ENCODE measurements at regions not wholly inside any gene's neighbourhood (a gene's known extent, or its start where the extent isn't known, plus 50 kb on each side); places are given as distances from the start of the nearest gene placed in this dataset.
"Not testable (repeated sequence)": the region's sequence is repeated elsewhere in the genome, so short reads cannot be mapped to it uniquely, and the experiment has no call there.

DNA sequence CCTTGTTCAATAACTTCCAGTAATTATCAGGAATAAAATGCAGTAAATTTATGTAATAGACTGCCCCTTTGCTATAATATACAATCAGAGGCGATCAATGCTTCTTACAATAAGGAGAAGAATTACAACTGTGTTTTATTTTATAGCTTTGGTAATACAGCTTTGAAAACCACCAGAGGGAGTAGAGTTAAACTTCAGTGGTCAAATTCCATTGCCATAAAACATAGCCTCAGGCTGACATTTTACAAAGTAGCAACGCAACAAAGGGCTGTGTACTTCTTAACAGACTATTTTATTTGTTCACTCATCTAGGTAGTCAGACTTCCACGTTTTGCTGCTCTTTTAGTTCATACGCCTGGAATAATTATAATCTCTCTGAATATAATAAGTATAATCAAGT, 58.5 kb downstream of the TEX13C start:
- DNase-seq = no peak

DNA sequence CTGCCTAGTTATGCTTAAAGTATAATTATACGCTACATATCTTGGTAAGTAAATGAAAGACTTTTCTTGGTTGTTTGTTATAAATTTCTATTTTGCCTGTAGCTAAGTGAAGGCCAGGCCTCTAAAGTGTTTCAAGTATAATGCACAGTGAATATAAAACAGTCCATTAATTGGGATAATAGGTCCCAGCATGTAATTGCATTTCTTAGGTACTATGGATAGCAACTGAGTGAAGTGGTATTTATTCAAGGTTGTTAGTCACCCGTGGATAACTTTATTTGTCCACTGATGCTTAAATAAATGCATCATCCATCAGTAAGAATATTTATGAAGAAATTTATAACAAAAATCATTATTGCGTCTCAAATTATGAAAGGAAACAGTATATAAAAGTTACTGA, 59.1 kb downstream of the TEX13C start:
- DNase-seq = no peak

DNA sequence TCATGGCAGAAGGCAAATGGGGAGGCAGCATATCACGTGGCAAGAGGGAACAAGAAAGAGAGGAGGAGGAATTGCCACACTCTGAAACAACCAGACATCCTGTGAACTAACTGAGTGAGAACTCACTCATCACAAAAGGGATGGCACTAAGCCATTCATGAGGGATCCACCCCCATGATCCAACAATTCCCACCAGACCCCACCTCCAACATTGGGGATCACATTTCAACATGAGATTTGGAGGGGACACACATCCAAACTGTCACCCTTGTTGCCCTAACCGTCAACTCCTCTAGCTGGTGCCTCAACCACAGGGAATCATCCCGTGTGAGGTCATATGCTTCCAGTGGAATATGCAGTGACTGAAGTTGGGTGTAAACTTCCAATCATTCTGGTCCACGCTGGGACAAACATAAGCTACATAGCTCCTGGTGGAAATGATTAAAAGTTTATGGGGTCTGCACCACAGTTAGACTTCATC, 62.5 kb downstream of the TEX13C start:
- DNase-seq = no peak

DNA sequence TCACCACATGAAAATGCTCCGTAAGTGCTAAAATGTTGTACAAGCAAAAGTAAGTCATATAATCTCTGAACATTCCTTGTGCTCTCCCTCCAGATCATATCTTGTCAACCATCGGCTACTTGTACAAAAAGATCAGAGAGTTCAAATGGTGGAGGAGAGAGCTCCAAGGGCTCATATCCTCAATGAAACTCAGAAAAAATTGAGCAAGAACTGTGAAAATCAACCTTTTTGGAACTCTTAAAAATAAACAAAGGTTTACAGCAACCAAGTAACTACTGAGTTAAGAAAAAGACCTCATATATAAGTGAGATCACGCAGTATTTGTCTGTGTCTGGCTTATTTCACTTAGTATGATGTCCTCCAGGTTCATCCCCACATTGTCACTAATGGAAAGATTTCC, 63.2 kb downstream of the TEX13C start:
- DNase-seq = no peak

DNA sequence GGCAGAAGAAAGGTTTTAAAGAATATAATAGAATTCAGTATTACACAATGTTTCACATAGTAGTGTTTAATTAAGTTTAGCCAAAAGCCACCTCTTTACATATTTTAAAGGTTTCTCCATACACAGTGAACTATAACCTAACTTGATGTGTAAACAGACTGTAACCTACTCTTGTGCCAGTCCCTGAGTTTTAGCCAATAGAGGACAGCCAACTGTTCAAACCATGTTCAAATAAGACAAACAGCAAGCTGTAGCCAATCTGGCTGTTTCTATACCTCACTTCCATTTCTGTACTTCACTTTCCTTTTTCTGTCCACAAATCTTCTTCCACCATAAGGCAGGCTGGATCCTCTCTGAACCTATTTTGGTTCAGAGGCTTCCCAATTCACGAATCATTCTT, 65.2 kb downstream of the TEX13C start:
- no peak for DNase-seq

DNA sequence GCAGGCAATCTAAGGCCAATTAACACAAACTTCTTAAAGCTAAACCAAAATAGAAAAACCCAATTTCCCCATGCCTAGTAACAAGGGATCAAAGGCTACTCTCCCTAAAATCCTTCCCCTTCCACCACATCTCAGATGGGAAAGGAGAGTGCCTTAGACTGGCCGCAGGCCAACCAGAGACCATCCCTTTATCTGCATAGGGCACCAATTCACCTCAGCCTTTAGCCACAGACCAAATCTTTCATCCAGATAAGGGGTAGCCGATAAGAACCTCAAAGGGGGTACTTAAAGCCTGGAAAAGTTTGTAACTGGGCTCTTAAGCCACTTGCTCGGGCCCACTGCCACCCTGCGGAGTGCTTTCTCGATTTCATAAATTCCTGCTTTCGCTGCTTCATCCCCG, 68.3 kb downstream of the TEX13C start:
- no peak for DNase-seq

DNA sequence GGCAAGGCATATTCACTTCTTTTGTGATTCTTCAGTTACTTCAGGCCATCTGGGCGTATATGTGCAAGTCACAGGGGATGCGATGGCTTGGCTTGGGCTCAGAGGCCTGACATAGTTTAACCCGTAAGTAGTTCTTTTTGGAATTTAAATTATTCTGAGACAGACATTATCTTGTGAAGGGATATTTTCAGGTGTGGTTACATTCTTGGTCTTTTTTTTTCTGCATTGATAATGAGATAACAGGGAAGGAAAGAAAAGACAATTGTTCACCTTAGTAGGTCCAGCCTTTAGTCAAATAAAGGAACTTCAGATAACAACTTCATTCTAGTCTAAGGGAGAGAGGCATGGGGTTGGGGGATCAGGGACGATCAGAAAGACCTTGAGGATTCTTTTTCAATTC, 74.8 kb downstream of the TEX13C start:
- DNase-seq = no peak

DNA sequence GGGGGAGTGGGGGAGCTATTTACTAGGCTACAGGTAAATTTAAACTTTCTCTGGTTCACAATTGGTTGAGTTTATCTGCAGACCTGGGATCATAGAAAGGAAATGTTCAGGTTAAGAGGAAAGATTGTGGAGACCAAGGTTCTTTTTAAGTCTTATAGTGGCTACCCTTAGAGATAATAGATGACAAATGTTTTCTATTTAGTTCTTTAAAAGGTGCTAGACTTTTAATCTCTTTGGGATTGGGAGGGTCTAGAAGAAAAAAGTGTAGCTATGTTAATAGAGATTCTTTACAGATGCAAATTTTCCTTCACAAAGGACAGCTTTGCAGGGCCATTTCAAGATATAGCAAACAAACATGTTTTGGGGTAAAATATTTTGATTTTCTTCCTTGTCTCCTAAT, 76.0 kb downstream of the TEX13C start:
- no peak for DNase-seq

DNA sequence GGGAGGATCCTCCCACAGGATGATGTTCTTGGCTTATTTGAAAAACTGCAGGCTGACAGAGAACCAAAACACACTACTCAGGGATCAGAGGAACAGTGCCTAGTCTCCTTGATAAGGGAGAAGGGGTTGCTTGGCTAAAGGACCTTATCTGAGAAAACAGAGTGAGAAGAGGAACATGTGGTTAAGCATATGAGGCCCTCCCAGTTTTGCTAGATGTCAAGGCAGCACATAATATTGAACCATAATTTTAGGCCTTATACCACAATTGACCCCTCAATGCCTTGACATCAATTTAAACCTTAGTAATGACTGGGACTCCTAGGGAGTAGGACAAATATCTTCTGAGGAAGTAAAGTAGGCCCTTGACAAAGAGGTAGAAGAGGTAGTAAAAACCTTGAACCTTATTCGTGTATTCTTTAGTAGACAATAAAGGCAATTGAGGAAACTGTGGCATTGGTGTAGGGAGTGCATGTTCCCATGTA, 79.3 kb downstream of the TEX13C start:
- DNase-seq = no peak

DNA sequence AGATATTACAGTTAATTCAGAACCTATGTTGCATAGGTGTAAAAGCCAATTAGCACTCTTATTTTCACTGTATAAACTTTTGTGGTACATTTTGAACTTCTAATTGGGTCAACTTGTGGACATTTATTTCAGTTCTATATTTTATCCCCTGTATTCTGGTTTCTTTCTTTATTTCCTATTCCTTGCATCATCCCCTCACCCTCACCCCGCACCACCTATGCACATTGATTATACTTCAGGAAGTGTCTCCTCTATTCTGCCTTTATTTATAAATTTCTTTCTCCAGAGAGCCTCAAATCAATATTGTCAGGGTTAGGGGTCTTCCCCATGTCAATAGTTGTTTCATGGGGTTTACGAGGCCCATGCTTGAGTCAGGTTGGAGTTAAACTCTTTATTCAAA, 83.1 kb downstream of the TEX13C start:
- DNase-seq = no peak

DNA sequence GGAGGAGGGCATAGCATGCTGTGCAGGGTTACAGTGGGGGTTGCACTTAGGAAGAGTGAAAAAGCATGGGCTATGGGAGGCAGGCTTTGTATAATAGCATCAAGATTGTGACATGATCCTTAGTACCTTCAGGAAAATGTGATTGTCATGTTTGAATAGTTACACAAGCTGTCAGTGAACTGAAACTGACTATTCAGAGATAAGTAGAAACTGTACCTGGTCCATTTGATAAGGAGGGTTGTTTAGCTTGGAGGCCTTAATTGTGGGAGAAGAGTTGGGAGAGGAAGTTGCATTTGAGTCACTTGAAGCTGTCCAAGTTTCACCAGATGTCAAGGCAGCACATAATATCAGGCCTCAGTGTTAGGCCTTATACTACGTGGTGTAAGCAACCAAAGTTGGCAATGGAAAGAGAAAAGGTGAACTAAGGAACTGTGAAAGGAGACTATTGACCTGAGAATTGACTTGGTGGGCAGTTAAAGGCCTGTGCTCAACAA, 85.0 kb downstream of the TEX13C start:
- no peak for DNase-seq

DNA sequence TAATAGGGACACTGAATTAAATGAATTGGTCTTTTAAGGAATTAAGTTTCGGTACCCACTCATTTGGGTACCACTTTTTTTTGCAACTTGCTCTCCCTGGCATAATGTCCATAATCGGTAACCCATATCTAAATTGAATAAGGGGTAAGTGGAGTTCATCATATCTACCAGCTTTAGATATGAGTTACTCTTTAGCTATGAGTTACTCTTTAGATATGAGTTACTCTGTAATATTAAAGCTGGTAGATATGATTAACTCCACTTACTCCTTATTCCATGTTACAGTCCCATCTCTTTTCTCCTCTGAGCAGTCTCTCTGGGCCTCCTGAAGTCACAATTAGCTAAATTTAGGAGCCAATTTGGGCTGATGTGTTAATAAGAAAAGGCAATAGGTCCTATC, 85.7 kb downstream of the TEX13C start:
- DNase-seq = no peak

DNA sequence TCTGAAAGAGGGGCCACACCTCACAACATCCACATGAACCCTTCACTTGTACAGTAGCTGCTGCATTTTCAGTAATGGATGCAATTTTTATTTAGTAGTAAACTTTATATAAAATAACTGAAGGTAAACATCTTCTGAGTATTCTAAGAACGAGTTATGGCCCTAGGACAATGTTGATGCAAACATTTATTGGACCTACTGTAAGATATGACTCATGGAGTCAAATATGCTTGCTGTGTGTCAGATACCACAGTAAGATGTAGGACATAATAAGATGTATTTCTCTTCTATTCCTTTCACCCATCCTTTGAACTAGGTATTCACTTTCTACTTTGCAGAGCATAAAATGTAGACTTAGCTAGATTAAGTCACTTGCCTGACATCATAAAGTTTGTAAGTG, 87.6 kb downstream of the TEX13C start:
- no peak for DNase-seq

DNA sequence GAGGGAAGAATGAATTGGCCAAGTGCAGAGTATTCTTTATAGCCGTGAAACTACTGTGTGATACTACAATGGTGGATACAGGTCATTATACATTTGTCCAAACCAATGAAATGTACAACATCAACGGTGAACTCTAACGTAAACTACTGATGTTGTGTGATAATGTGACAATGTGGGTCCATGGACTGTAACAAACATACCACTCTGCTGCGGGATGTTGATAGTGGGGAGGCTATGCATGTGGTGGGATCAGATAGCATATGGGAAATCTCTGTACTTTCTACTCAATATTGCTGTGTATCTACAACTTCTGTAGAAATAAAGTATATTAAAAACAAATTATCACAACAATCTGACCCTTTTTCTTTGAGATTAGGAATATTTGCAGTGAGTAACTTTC, 101.1 kb downstream of the TEX13C start:
- DNase-seq = no peak

DNA sequence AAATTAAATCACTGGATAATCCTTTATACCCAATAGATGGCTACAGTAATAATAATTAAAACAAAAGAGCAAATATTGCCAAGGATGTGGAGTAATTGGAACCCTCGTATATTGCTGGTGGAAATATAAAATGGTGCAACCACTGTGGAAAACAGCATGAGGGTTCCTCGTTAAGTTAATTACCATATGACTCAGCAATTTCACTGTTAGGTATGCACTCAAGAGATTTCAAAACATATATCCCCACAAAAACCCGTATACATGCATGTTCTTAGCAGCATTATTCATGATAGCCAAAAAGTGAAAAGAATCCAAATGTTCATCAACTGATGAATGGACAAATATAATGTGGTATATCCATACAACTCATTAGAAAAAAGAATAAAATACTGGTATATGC, 103.3 kb downstream of the TEX13C start:
- DNase-seq = no peak

DNA sequence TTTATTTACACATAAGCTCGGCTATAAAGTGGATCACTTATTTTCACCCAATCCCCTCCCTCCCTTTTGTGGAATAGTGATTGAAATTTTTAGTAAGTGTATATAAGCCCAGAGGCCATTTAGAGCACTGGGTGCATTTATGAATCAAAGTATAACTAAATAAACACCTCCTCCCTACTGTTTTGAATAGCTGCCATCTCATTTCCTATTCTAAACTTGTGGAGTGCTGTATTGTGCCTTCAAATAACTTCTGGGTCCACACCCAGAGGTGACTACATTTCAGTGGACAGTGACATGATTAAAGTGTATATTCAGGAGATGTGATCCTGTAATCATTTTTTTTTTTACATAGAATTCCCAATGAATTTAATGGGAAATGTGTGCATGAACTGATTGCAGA, 104.9 kb downstream of the TEX13C start:
- no peak for DNase-seq

DNA sequence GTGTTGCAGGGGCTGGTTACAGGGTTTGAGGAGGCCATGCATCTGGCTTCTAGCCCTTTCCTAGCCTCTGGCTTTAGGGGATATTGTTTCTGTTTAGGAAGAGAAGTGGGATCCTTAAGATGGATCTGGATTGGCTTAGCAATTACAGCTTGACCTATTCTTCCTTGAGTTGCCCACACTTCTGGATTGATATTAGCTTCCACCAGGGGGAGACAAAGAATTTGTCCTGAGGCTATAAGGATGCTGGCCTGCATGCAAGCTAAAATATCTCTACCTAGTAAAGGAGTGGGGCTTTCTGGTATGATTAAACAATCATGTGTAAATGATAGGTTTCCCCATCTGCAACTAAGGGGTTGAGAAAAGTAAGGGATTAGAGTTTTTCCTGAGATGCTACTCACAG, 117.2 kb downstream of the TEX13C start:
- DNase-seq = no peak

DNA sequence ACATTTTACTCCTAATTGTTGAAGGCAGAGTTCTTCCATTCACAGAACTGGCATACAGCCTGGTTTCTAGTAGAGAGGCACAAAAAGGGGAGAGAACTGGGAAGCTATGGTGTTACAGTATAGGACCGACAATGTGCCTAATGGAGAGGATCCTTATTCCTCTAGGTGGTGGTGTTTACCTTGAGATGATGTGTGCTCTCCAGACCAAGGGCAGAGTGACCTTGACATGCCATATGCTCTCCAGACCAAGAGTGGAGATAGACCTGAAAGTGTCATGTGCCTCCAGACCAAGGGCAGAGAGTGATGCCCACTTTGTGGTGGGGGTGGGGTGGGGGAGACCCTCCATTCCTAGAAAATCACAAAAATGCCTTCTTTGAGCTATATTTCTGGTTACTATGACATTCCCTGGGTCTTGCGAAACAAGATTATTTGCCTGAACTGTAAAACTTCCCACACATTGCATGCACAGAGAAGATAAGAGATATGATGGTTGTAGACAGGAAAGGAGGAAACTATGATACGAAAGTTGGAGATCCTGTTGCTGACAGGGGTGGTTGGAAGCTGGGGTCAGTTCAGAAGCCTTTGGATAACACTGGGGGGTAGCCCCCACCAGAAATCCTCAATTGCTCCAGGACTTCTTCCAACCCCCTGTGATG, 119.7 kb downstream of the TEX13C start:
- no peak for DNase-seq

DNA sequence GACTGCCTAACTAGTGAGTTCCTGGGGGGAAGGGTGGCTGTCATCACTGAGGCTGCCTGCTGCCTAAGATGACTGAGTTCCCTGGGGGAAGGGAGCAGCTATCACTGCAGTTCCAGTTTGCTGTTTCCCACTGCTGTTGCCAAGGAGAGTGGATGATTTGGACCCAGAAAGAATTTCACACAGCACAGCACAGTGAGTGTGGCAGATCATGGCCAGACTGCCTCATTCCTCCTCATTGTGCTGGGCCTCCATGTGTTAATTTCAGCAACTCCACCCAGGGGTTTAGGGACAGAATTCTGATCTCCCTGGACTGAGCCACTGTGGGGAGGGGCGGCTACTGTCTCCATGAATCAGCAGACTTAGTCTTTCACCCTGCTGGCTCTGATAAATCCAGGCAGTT, 125.0 kb downstream of the TEX13C start:
- no peak for DNase-seq

DNA sequence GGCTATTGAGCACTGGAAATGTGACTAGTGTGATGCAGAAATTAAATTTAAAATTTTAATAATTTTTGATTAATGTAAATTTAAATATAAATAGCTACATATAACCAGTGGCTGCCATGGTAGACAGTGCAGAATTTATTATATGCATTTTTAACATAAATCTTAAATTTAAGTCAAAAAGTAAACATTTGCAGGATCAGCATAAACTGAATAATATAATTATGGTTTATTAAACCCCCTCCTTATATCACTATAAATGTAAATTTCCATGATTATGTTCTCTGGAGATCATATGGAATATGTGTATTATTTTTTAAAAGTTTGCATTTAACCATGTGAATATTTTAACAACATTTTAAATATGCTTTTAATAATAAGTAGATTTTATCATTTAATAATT, 155.8 kb downstream of the TEX13C start:
- DNase-seq = no peak

DNA sequence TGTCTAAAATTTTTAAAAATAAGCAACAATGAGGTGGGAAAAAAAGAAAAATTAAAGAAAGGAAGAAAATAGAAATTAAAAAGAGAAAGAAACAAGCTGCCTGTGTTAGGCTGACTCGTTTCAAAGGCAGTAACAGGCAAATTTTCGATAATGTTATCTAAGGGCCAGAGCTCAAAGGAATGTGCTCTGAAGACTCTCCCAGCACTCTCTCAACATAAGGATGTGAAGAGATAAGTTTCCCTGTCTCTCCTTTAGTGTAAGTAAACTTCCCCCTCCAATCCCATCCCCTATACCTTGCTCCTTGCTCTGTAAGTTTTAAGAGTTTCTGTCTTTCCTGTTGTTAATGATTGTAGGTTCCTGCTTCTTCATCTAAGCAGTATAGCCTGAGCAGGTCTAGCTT, 172.8 kb downstream of the TEX13C start:
- no peak for DNase-seq

DNA sequence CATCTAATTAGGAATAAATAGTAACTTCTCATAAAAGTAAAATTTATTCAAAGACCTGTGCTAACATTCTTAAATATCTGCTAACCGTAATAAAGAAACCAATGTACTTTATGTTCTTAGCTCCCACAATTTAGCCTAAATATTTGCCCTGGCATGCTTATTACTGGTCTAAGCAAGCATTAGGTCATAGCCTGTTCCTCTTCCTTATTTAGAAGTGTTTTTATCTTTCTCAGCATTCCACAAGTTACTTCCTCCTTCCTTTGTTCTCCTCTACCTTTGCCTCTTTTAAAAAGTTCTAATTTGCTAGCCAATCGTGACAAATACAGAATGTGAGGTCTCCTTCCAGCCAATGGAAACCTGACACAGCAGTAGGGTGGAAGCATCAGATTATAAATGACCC, 173.3 kb downstream of the TEX13C start:
- not testable (repeated sequence) for DNase-seq

DNA sequence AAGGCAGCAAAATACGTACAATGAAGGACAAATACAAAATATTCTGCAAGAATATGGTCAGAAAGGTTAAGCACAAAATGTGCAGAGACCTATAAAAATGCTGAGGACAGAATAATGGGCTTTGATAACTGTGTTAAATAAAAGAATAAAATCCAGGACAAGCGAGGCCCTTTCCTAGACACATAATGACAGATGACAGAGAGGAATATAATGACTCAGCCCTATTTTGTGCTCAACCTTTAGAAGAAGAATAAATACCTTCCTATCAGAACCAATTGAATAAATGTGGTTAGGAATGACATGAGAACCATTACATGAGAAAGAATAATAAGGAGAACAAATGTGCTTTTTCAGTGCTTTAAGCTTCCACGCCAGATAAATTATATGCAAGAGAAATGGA, 178.0 kb downstream of the TEX13C start:
- DNase-seq = no peak

DNA sequence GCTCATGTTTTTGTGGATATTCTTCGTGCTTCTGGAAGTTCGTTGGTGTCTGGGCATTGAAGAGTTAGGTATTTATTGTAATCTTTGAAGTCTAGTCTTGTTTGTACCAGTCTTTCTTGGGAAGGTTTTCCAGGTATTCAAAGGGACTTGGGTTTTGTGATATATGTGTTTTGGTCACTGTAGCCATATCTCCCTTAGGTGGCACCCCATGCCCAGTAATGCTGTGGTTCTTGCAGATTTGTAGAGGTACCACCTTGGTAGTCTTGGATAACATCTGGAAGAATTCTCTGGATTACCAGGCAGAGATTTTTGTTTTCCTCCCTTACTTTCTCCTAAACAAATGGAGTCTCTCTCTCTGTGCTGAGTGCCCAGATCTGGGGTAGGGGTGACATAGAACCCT, 184.1 kb downstream of the TEX13C start:
- DNase-seq = no peak

DNA sequence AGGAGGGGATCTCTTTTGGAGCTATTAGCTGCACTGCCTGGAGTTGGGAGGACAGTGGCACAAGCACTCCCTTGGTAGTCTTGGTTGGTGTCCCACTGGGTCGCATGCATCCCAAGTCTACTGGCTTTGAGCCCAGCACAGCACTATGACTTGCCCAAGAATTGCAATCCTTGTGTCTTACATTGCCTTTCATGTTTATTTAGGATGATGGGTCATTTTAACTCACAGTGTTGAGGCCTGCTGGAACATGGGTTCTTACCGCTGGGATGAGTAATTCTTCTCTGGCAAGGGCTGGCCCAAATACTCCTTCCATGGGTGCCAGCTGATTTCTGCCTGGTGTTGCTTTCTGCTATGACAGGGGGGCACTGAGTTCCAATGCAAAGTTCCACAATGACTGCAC, 185.5 kb downstream of the TEX13C start:
- DNase-seq = no peak
